ENCODE measurements at regions not wholly inside any gene's neighbourhood (a gene's known extent, or its start where the extent isn't known, plus 50 kb on each side); places are given as distances from the start of the nearest gene placed in this dataset.
"Not testable (repeated sequence)": the region's sequence is repeated elsewhere in the genome, so short reads cannot be mapped to it uniquely, and the experiment has no call there.

GRCh38 chr16:8452941-8453340 lies 137.4 kb downstream of the TMEM114 start:
- FAIRE-seq, result no peak

- no peak for FAIRE-seq
Observed at GRCh38 chr16:8436931-8437330, 153.4 kb downstream of the TMEM114 start.

GRCh38 chr16:8431783-8432182 lies 158.5 kb downstream of the TMEM114 start:
- no peak for FAIRE-seq

DNA sequence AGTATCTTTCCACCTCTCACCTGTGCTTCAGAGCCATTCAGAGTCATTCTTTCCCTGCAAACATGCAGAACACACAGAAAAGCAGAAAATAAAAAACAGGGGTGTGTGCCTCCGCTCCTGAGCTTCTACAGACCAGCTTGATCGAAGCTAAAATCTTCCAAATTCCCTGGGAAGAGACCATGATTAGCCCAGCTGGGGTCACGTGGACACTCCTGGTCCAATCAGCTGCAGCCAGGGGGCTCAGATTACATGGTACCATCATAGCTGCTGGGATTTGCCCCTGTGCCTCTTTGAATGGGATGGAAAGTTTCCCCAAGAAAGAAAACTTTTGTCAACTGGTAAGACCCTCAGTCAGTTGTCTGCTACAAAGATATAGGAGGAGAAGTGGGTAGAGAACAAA lies 159.9 kb downstream of the TMEM114 start:
- FAIRE-seq, result no peak

GRCh38 chr16:8426569-8426968 lies 163.7 kb downstream of the TMEM114 start:
- no peak for FAIRE-seq

- FAIRE-seq, result no peak
Observed at GRCh38 chr16:8417145-8417544, 173.2 kb downstream of the TMEM114 start.

DNA sequence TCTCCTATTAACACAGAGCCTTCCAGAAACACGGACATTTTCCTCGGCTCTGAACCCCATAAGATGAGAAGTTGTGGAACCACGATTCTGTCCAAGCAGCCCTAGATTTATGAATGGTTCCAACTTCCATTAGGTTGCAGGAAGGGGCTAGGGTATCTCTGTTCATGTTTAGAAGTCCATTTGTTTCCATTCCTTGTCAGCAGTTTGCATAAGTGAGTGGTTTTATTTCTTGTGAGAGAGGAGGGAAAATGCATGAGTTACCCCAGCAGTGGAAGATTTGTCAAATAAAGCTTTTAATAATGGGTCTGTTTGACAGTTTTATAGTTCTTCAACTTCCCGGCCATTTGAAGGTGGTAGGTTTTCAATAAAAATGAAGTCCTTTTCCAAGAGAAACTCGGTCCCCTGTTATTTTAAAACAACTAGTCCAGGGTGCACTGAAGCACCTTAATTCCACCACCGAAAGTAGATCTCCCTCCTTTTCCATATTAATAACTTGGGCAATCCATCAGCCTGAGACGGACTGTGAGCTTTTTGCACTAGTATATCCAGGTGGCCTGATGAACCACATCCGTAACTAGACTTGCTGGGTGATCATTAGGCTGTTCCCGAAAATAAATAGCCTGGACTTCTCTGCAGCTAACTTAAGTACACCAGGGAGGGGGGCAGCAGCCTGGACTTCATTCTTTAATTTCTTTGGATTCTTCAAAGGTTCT lies 181.3 kb downstream of the TMEM114 start:
- no peak for FAIRE-seq

GRCh38 chr16:8407351-8407750 lies 183.0 kb downstream of the TMEM114 start:
- no peak for FAIRE-seq

GRCh38 chr16:8403978-8404749 lies 186.1 kb downstream of the TMEM114 start:
- no peak for FAIRE-seq

DNA sequence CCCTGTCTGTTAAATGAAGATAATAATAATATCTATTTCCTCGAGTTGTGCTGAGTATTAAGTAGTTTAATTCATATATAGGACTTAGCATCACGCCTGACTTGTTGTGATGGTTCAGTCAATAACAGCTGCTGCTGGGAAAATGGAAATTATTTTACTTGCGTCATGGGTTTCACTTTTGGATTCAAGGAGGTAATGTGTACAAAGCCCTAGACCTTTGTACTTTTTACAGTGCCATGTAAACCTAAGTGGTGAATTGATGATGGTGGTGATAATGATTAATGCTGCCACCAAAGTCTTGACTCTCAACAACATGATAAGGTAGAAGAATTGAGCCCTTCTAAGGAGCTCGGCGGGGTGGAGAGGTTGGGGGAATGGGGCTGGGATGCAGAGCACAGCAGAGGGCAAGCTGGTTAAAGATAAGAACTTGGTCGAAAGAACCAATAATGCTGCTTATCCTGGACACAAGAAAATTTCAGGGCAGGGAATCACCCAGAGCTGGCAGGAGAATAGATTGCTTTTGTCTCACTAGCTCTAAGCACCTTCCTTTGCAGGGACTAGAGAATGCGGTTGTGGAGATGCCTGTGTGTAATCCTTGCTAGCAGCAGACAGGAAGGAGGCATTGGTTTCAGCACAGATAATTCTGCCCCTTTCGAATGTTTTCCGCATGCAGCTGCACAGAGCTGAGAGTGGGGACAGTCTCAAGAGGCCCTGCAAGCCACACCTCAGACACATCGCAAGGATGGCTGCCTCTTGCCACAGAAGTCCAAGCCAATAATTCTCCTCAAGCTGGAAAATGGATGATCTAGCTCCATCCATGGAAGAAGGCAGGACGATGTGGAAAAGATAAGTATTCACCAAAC lies 187.1 kb downstream of the TMEM114 start:
- FAIRE-seq, result no peak

GRCh38 chr16:8400683-8401082 lies 189.6 kb downstream of the TMEM114 start:
- FAIRE-seq, result not testable (repeated sequence)

GRCh38 chr16:8398548-8398947 lies 191.8 kb downstream of the TMEM114 start:
- FAIRE-seq, result no peak

- FAIRE-seq, result no peak
Observed at GRCh38 chr16:8397223-8397622, 193.1 kb downstream of the TMEM114 start.

GRCh38 chr16:8396463-8396862 lies 193.8 kb downstream of the TMEM114 start:
- FAIRE-seq, result no peak

- FAIRE-seq, result no peak
Observed at GRCh38 chr16:8391257-8391656, 199.1 kb downstream of the TMEM114 start.

DNA sequence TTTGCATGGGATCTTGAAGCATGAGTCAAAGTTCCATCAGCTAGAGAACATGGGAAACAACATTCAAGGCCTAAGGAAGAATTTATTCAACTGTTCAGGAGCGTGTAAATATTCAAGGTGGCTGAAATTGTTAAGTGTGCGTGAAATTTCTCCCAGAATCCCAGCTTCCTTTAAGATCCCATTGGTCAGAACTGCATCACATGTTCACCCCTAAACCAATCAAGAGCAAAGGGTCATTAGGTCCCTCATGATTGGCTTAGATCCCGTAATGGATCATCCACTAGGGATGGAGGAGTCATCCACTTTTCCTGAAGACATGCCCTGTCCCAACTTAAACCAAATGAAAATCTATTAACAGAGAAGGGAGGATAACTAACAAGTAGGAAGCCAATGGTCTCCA lies 201.6 kb downstream of the TMEM114 start:
- FAIRE-seq, result no peak

- FAIRE-seq, result no peak
Observed at GRCh38 chr16:8381814-8382213, 208.5 kb downstream of the TMEM114 start.

DNA sequence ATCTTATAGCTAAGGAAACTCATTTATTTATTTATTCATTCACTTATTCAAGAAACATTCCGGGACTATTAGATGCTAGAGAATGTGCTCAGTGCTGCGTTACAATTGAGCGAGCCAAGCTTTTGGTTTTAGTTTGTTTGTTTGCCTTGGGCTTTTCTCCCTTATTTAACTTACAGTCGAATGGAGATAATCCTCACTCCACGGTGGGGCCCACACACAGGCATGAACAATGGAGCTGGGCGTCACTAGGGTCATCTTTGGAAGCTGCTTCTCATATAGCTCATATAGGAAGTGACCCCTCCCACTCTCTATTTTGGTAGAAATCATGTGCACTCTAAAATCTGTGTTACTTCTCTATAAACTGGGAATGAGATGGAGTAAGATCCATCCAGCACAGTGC lies 210.0 kb downstream of the TMEM114 start:
- FAIRE-seq, result no peak

DNA sequence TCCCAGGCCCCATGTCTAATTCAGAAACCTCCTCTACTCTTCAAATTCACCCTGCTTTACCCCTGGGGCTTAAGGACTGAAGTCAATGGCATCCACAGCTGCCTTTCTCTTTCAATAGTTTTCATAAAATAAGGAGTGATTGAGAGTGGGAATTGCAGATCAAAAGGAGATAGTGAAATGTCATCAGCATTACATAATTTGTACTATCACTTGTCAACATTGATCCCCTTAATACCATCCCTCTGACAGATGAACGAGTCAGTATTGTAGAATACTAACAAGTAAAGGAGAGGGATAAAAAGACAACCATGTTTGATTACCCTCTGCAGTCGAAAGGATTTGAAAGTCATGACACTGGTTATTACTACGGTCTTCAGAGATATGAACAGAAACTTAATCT lies 212.4 kb downstream of the TMEM114 start:
- no peak for FAIRE-seq

DNA sequence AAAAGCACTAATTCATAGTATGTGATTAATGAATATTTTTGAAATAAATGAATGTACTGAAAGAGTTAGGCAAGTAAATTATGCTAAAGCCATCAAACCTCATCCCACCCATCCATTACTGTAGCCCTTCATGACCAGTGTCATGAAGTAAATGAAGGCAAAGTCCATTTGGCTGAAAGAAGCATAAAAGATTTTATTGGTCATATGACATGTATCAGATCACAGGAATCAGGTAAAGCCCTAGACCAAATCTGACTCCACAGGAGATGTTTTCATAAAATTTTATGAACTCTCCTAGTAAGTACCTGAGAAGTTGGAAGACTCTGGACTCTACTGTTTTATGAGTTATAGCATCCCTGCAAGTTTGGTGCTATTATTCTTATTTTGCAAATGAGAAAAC lies 213.5 kb downstream of the TMEM114 start:
- no peak for FAIRE-seq

DNA sequence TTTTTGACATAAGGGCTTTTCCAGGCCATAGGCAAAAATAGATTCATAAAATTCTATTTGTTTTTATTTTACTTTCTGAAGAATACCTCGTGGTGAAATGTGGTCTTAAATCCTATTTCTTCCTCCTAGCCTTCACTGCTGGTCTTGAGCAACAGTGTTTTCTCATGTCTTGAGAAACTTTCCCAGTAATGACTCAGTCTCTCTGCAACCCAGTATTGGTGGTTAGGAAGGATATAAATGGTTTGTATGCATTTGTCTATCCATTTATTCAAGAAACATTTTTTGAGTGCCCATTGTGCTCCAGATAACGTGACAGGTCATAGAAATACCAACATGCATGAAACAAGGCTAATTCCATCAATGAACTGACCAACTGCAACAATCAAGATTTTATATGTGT lies 213.9 kb downstream of the TMEM114 start:
- no peak for FAIRE-seq

DNA sequence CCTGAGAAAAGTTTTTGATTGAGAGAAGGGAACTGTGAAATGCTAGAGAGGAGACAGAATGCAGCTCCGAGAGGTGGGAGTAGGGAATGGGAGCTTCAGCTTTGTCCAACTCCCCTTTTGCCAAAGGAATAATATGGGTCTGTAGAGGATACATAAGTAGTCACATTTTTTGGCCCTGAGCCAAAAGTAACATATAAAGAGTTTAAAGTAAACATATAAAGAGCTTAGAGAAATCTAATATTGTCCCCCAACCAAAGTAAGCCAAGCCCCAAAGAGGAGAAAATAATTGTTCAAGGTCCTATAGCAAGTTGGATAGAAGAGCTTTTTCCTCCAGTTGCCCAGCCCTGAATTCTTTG lies 215.1 kb downstream of the TMEM114 start:
- FAIRE-seq, result no peak

DNA sequence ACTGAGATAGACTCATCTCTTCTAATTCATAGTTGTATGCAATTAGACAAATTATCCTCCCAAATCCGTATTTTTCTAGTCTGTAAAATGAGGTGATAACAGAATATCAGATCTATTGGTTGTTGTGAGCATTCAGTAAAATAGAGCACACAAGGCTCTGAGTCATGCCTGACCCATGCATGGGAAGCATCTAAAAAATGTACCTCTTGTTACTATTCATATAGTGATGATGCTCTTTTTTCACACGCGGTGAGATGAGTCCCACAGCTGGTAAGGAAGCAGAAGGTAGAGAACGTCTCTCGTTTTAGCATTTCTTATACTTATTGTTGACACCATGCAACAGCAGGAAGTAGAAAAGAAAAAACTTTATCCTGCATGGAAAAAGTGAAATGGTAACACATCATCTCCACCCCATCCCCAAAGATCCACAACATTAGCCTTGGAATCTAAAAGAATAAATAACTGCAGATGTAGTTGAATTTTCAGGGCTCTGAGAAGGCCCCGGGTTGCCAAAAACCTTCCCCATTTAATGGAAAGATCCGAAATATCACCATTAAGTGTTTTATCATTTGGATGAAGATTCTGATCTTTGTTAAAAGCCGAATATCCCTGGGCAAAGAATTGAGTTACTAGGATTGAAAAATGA lies 215.6 kb downstream of the TMEM114 start:
- FAIRE-seq, result no peak
